Endometrium (tissue), 2 donors: ENCODE measurements at regions not wholly inside any gene's neighbourhood (a gene's known extent, or its start where the extent isn't known, plus 50 kb on each side); places are given as distances from the start of the nearest gene placed in this dataset.

Experiments used
- FAIRE-seq: peaks from 2 replicates; lab custom pipeline; 2012; peaks lifted over from hg19 to GRCh38; lab: Jason Lieb, UNC
- donor health status: control.
- donor health status: control.

- FAIRE-seq: no peak
Observed at GRCh38 chr5:24703934-24704333, 59.2 kb upstream of the CDH10 start.
